Right cardiac atrium (tissue), 5 donors: ENCODE measurements at regions not wholly inside any gene's neighbourhood (a gene's known extent, or its start where the extent isn't known, plus 50 kb on each side); places are given as distances from the start of the nearest gene placed in this dataset.
"Not testable (repeated sequence)": the region's sequence is repeated elsewhere in the genome, so short reads cannot be mapped to it uniquely, and the experiment has no call there.

Experiments used
- ATAC-seq, 2 donors: fragments of 200-7000 bp; cut with Tn5 transposase; one replicate each; pipeline versions ENCODE4 v1.8.0 to v1.9.1; 2020; ENCODE audit warnings: moderate library complexity in 2 of 2, mild to moderate bottlenecking in 1 of 2
- DNase-seq, 3 donors: peaks; one replicate each; pipeline ENCODE4 v3.0.0-alpha.2; 2020
- H3K27ac ChIP-seq: one replicate; pipeline ENCODE4 v1.5.1; 2013; ENCODE audit warnings: mild to moderate bottlenecking, low read length, control low read depth, moderate library complexity
- H3K27me3 ChIP-seq: one replicate; pipeline ENCODE4 v1.6.1; 2013; ENCODE audit not compliant: control insufficient read depth, insufficient read depth
- H3K4me1 ChIP-seq: one replicate; pipeline ENCODE4 v1.6.1; 2013; ENCODE audit warnings: low read length; ENCODE audit not compliant: control insufficient read depth, insufficient read depth
- H3K4me3 ChIP-seq: one replicate; pipeline ENCODE4 v1.5.1; 2013; ENCODE audit warnings: low read length, control low read depth
- H3K9me3 ChIP-seq: one replicate; pipeline ENCODE4 v1.6.1; 2013; ENCODE audit warnings: low read length; ENCODE audit not compliant: control insufficient read depth
- WGBS: extraction: QIAGEN DNeasy Blood & Tissue Kit; methylation state at CpG from one replicate; pipeline ENCODE4 v1.1.7; 2013; 5-methylcytosine and 5-hydroxymethylcytosine counted together
- intact Hi-C, 4 donors: fragments of 100-400 bp; cut with DNase I; formaldehyde crosslinking; loops; one replicate each; pipeline versions ENCODE4 v1.11.0 to v1.14.0; 2022 to 2023
- donor health status: healthy with polysubstance abuse.
- donor health status: DM: no; HTN: yes; CAD: no.
- donor health status: DM: no; HTN: no; CAD: no.
- donor health status: DM: no; HTN: yes; CAD: no; lungs with severe emphysema.
- donor health status: DM: yes; HTN: yes; CAD: no.

DNA sequence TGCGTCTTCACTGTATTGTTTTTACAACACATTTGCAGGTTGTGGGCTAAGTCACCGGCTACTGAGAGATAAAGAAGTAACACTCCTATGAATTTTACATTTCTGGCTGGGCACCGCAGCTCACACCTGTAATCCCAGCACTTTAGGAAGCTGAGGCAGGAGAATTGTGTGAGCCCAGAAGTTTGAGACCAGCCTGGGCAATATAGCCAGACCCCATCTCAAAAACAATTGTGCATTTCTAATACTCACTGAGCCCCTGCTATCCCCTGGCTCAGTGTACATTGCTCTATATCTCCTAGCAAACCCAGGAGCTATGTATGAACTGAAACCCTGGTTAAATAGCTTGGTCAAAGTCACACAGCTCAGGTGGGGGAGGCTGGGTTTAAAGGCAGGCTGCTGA is 108.7 kb downstream of the ZNF281 start:
- Histone ChIP-seq H3K4me3 (no peak overlapping the region), H3K4me1 (no peaks in the 10 kb centered on the region), H3K9me3 (no peaks in the 10 kb centered on the region), H3K27ac (no peak overlapping the region), H3K27me3 (no peaks in the 10 kb centered on the region)
- ATAC-seq (no peak), DNase-seq (no peak)
- intact Hi-C loops, result loop anchor here in 2 of 4 donors (10.0 kb wide), 1 partner anchor 616 kb away; no protein-coding TSS in a partner anchor
- 96% methylated on average over 3 of the region's 3 CpGs for WGBS

DNA sequence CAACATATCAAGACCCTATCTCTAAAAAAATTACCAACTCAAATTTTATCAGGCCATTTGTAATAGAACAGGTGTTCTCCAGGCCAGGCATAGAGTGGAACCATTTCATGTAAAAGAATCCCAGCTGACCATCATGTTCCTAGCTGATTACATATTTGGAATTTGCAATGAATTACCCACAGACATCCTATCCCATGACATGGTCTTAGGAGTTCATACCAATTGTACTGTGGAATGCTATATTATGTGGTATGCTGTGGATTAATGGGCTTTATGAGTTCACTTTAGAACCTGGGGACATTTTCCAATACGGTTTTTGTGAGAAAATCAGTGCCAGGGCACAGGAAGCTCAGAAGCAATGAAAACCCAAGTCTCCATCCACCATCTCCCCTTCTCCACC is 110.3 kb downstream of the ZNF281 start:
- whole genome bisulfite sequencing, result 82% methylated on average over 1 of the region's 1 CpG
- DNase-seq, result no peak
- Histone ChIP-seq H3K4me1 (no peaks in the 10 kb centered on the region), H3K27ac (no peak overlapping the region), H3K9me3 (no peaks in the 10 kb centered on the region), H3K4me3 (no peak overlapping the region), H3K27me3 (no peaks in the 10 kb centered on the region)
- ATAC-seq, result no peak
- intact Hi-C loops, result loop anchor here in 1 of 4 donors (10.0 kb wide), 1 partner anchor 195 kb away; no protein-coding TSS in a partner anchor

DNA sequence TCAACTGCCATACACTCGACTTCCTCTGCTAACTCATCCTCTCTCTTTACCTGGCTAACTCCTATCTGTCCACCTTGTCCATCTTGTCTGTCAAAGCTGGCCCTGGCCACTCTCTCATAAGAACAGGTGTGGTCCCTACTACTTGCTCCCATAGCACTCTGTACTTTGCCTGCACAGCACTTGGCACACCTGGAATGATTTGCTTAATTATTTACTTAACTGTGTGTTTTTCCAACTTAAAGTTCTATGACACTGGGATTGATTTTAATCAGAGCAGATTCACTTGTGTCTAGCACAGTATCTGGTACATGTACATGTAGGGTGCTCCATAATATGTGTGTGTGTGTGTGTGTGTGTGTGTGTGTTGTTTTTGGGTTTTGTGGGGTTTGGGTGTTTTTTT is 111.6 kb downstream of the ZNF281 start:
- Histone ChIP-seq H3K27me3 (no peaks in the 10 kb centered on the region), H3K9me3 (no peaks in the 10 kb centered on the region), H3K27ac (no peak overlapping the region), H3K4me3 (no peak overlapping the region), H3K4me1 (no peaks in the 10 kb centered on the region)
- intact Hi-C loops, result loop anchor here in 1 of 4 donors (10.0 kb wide), 1 partner anchor 197 kb away; no protein-coding TSS in a partner anchor
- no peak for ATAC-seq
- no peak for DNase-seq
- 57% methylated on average over 1 of the region's 1 CpG for WGBS

DNA sequence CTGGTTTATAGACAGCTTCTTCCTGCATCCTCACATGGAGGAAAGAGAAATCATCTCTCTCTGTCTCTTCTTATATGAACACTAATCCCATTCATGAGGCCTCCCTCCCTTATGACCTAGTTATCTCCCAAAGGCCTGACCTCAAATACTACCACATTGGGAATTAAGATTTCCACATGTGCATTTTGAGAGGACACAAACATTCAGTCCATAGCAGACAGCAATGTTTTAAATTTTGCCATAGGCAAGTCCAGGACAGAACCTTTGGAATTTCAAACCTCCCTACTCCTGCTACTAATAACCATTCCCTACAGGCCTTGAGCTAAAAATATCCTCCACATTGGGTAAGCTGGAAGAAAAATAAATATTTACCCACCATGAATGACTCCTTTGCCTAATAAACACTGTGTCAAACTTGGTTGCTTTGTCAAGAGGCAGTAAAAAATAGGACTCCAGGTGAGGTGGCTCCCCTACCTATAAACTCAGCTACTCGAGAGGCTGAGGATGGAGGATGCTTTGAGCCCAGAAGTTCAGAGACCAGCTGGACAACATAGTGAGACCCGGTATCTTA is 113.7 kb downstream of the ZNF281 start:
- DNase-seq (no peak), ATAC-seq (no peak)
- 47% methylated on average over 2 of the region's 2 CpGs for WGBS
- Histone ChIP-seq H3K4me3 (no peak overlapping the region), H3K4me1 (no peaks in the 10 kb centered on the region), H3K27me3 (no peaks in the 10 kb centered on the region), H3K27ac (no peak overlapping the region), H3K9me3 (no peaks in the 10 kb centered on the region)
- intact Hi-C loops, result loop anchor here in 1 of 4 donors (10.0 kb wide), 1 partner anchor 199 kb away; no protein-coding TSS in a partner anchor

DNA sequence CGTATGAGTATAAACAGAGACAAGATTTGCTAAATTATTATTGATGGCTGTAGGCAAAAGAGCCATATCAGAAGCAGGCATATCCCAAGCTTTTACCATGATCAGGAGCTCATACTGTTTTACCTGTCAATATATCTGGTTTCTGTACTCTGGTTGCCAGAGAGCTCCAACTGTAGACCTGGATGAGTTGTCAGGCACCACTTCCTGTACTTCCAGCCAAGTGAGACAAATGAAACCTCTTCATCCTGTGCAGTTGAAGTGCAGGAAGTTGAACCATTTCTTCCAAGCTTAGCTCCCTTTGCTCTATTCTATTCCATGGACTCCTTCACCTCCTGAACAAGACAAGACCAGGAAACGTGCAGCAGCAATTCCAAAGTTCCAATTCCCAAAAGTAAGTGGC is 115.6 kb downstream of the ZNF281 start:
- no peak for ATAC-seq
- Histone ChIP-seq H3K27ac (no peak overlapping the region), H3K9me3 (no peaks in the 10 kb centered on the region), H3K27me3 (no peaks in the 10 kb centered on the region), H3K4me1 (no peaks in the 10 kb centered on the region), H3K4me3 (no peak overlapping the region)
- 68% methylated on average over 2 of the region's 2 CpGs for WGBS
- intact Hi-C loops, result loop anchor here in 1 of 4 donors (10.0 kb wide), 1 partner anchor 201 kb away; no protein-coding TSS in a partner anchor
- no peak for DNase-seq

DNA sequence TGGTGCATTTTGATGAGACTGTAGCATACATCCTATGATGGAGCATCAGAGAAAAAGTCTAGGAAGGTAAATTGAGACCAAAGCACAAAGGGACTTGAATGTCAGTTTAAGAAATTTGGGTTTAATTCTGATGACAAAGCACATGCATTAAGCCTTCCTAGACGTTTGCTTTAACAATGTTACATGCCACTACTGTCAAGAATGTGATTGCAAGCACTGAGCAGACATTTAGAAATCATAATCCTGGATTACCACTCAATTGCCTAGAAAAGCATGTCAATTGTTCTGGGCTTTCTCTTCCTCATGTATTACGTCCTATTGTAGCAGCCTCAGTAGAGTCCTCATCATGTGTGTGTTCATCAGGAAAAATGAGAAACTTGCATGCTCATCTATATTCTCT is 117.1 kb downstream of the ZNF281 start:
- WGBS, result 52% methylated on average over 2 of the region's 2 CpGs
- H3K27ac ChIP-seq, result no peak overlapping the region
- no peak for ATAC-seq
- H3K27me3 ChIP-seq, result no peaks in the 10 kb centered on the region
- H3K4me3 ChIP-seq, result no peak overlapping the region
- DNase-seq, result no peak
- intact Hi-C loops, result loop anchor here in 1 of 4 donors (10.0 kb wide), 1 partner anchor 202 kb away; no protein-coding TSS in a partner anchor
- no peaks in the 10 kb centered on the region for H3K4me1 ChIP-seq
- H3K9me3 ChIP-seq, result no peaks in the 10 kb centered on the region

DNA sequence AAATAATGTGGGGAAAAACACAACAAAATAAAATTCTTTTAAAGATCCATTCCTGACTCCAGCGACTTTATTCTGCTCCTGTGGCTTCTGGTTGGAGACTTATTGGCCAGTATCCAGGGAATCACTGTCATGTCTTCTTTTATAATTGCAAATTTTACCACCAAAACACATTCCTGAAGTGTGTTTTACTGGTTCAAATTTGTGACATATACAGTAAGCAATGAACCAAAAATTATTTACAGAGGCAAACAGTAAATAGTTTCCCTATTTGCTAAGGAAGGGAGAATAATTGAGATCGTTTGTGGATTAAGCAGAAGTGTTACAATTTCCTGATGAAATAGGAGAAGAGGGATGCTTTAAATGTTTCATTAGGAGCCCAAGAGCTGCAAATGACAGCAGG is 118.7 kb downstream of the ZNF281 start:
- H3K4me3 ChIP-seq, result no peak overlapping the region
- intact Hi-C loops, result loop anchor here in 1 of 4 donors (10.0 kb wide), 1 partner anchor 204 kb away; no protein-coding TSS in a partner anchor
- ATAC-seq (no peak), DNase-seq (no peak)
- no peaks in the 10 kb centered on the region for H3K4me1 ChIP-seq
- no peak overlapping the region for H3K27ac ChIP-seq
- WGBS, result 64% methylated on average over 2 of the region's 2 CpGs
- H3K9me3 ChIP-seq, result no peaks in the 10 kb centered on the region
- no peaks in the 10 kb centered on the region for H3K27me3 ChIP-seq

DNA sequence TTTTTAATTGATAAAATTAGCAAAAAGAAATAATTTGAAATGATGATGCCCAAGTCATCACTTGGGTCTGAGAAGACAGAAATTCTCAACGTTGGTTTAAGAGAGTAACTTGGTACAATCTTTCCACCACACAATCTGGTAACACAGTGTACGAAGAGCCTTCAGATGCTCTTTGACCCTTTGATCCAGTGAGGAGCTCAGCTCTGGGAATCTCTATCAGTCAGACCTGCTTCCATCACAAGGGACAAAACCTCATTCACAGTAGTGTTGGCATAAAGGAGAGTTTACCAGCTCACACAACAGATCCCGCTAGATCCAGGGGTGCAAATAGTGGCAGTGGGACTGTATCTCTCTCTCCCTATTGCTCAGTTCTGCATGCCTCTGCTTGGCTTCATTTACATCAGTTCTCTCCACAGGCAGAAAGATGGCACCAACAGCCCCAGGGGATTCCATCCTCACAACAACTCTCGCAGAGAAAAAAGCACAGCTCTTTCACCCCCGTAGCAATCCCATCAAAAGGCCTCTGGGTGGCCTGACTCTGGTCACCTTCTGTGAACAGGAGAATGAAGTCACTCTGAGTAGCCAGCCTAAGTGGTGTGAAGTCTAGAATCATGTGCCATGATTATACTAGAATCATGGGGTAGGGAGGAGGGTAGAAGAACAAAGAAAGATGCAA is 119.7 kb downstream of the ZNF281 start:
- no peaks in the 10 kb centered on the region for H3K9me3 ChIP-seq
- H3K4me1 ChIP-seq, result no peaks in the 10 kb centered on the region
- H3K4me3 ChIP-seq, result no peak overlapping the region
- ATAC-seq (no peak), DNase-seq (no peak)
- WGBS, result 54% methylated on average over 5 of the region's 5 CpGs
- H3K27me3 ChIP-seq, result no peaks in the 10 kb centered on the region
- no peak overlapping the region for H3K27ac ChIP-seq
- intact Hi-C loops, result loop anchor here in 1 of 4 donors (10.0 kb wide), 1 partner anchor 205 kb away; no protein-coding TSS in a partner anchor

DNA sequence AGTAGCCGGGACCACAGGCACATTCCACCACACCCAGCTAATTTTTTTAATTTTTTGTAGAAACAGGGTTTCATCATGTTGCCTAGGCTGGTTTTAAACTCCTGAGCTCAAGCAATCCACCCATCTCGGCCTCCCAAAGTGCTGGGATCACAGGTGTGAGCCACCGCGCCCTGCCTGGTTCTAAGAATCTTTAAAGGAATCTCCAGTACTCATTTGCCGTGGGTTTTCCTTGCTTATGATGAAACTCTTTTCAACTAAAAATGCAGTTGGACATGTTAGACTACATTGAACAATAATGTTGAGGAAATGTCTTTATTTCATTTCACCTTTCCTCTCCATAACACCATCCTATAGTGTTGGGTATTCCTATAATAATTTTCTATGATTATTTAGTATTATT is 121.6 kb downstream of the ZNF281 start:
- Histone ChIP-seq H3K9me3 (no peaks in the 10 kb centered on the region), H3K4me1 (no peaks in the 10 kb centered on the region), H3K4me3 (no peak overlapping the region), H3K27me3 (no peaks in the 10 kb centered on the region), H3K27ac (no peak overlapping the region)
- 93% methylated on average over 5 of the region's 5 CpGs for WGBS
- no peak for DNase-seq
- ATAC-seq, result no peak
- intact Hi-C loops, result no loop called here

DNA sequence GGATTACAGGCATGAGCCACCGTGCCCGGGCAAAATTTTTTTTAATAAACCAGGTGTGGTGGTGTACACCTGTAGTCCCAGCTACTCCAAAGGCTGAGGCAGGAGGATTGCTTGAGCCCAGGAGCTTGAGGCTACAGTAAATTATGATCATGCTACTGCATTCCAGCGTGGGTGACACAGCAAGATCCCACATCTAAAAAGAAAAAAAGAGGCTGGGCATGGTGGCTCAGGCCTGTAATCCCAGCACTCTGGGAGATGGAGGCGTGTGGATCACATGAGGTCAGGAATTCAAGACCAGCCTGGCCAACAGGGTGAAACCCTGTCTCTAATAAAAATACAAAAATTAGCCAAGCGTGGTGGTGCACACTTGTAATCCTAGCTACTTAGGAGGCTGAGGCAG is 125.6 kb downstream of the ZNF281 start:
- H3K27ac ChIP-seq, DNase-seq, H3K4me3 ChIP-seq, ATAC-seq, H3K9me3 ChIP-seq, H3K4me1 ChIP-seq, intact Hi-C loops, H3K27me3 ChIP-seq: not testable (repeated sequence)
- WGBS, result 96% methylated on average over 5 of the region's 5 CpGs

DNA sequence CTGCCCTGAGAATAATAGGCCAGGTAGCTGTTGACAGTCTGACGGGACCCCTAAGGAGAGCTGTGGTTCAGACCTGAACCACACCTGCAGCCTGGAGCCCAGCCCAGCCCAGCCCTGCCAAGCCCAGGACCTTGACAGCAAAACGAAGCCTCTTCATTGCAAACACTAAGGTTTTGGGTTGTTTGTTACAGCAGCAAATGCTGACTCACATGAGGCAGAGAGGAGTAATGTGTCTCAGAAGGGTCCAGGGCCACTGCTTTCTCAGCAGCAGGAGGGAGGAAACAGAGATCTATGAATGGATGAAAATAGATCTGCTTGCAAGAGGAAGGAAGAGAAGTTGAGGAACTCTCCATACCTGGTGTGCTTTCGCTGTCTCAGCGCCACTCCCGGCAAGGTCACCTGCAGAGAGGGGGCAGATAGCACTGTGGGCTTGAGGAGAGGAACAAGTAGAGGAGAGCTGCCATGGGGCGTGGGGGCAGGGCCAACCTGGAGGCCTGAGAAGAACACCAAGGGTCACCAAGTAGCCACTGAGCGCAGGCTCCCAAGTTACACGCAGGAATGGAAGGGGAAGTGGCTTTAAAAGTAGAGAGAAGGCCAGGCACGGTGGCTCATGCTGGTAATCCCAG is 127.2 kb downstream of the ZNF281 start:
- WGBS, result 83% methylated on average over 9 of the region's 9 CpGs
- intact Hi-C loops, result no loop called here

More for the DNA sequence above, 127.2 kb downstream of the ZNF281 start:
- no peak overlapping the region for H3K27ac ChIP-seq
- H3K4me1 ChIP-seq, result no peaks in the 10 kb centered on the region
- ATAC-seq, result no peak
- peaks cover 2% of the 10 kb centered on the region for H3K9me3 ChIP-seq
- H3K27me3 ChIP-seq, result no peaks in the 10 kb centered on the region
- H3K4me3 ChIP-seq, result no peak overlapping the region
- no peak for DNase-seq
